GM21737 (cell line): ENCODE measurements at regions not wholly inside any gene's neighbourhood (a gene's known extent, or its start where the extent isn't known, plus 50 kb on each side); places are given as distances from the start of the nearest gene placed in this dataset.
"Not testable (repeated sequence)": the region's sequence is repeated elsewhere in the genome, so short reads cannot be mapped to it uniquely, and the experiment has no call there.

Source experiments
- ATAC-seq: cut with Tn5 transposase; IDR thresholded peaks from one replicate; pipeline ENCODE4 v1.9.1; 2021; ENCODE audit warnings: mild to moderate bottlenecking, moderate library complexity; ENCODE audit not compliant: unreplicated experiment

DNA sequence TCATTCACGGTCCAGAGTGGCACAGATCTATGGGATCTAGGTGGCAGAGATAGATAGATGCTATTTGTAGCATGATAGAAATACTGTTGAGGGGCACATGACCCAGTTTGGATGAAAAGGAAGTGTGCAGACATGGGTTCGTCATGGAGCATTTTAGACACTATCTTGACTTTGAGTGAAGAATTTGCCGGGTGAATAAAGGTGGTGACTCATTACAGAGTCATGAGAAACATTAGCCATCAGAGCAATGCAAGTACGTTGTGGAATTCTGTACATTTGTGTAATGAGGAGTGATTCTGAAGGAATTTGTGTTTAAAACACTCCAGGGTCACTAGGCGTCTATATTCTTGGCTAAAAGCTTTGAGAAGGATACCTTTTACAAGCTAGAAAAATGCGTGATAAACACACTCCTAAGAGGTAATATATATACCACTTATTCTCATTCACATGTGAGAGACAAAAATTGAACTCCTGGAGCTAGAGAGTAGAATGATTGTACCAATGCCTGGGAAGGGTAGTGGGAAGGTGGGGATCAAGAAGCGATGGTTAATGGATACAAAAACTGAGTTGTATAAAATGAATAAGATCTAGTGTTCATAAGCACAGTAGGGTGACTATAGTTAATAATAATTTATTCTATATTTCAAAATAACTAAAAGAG is 593.7 kb upstream of the LUZP2 start:
- ATAC-seq = no peak

DNA sequence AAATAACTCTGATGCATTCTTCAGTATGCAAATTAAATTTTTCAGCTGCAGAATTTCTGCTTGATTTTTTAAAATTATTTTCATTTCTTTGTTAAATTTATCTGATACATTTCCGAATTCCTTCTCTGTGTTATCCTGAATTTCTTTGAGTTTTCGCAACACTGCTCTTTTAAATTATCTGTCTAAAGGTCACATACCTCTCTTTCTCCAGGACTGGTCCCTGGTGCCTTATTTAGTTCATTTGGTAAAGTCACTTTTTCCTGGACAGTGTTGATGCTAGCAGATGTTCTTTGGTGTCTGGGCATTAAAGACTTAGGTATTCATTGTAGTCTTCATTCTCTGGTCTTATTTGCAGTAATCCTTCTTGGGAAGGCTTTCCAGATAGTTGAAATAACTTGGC is 577.4 kb upstream of the LUZP2 start:
- no peak for ATAC-seq

DNA sequence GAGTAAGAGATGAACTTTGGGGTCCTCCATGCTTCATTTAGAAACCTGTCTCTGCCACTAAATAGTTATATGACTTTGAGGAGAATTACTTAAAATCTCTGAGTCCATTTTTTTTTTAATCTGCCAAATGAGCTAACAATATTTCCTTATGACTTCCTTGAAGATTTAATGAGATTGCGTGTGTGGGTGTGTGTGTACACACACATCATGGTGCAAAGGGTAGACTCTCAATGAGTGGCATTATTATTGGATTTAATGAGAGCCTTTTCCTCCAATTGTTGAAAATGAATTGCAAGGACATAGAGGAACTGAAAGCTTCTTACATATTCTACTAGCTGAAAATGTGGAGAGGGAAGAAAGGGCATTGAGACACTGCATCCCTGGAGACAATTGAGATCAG is 573.5 kb upstream of the LUZP2 start:
- no peak for ATAC-seq

GRCh38 chr11:23924226-23924625 is 572.6 kb upstream of the LUZP2 start:
- ATAC-seq = no peak

DNA sequence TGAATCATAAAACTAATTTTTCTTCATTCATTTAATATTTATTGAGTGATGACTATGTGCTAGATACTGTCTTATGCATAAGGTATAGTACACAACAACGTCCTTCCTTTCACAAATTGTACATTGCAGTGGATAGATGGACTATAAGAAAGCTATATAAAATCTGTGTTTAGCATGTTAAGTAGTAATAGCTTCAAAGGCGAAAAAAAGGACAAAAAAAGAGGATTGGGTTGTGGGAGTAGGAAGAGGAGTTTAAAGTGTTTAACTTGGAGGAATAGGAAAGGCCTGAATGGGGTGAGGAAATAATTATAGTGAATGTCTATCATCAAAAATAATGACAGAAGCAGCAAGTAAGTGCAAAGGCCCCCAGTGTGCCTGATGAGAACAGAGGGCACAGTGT is 565.4 kb upstream of the LUZP2 start:
- ATAC-seq = no peak

GRCh38 chr11:23932485-23932898 is 564.4 kb upstream of the LUZP2 start:
- ATAC-seq = no peak

DNA sequence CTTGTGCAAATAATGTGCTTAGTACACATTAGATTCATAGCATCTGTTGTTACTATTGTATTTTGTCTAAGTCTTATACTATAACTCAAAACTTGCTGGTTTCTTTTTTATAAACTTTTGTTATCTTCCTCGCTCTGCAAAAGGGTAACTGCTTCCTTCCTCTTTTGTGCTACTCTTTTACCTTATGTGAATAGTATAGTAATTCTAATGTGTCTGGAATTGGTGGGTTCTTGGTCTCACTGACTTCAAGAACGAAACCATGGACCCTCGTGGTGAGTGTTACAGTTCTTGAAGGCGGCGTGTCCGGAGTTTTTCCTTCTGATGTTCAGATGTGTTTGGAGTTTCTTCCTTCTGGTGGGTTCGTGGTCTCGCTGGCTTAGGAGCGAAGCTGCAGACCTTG is 563.1 kb upstream of the LUZP2 start:
- ATAC-seq = no peak

- ATAC-seq = not testable (repeated sequence)
Observed at GRCh38 chr11:23934671-23935270, 562.1 kb upstream of the LUZP2 start.

GRCh38 chr11:23942117-23942815 is 554.6 kb upstream of the LUZP2 start:
- not testable (repeated sequence) for ATAC-seq

GRCh38 chr11:23944923-23945322 is 551.9 kb upstream of the LUZP2 start:
- ATAC-seq = no peak

- ATAC-seq = no peak
Observed at GRCh38 chr11:23947883-23948282, 549.0 kb upstream of the LUZP2 start.

DNA sequence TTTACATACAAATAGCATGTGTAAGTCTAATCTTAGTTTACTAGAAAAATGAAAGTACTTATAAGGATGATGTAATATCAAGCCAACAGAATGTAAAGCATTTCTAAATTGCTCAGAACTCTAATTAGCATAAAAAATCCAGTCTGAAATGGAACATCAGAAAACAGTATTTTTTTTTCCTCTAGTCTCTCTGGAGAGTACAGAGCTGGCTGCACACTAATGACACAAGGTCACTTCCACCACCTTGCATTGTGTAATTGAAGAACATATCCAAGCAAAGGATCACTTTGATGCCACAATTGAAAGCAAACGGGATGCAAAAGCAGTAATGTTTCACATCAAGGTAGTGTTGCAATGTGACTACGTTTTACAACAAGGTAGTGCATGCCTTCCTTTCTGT is 548.0 kb upstream of the LUZP2 start:
- no peak for ATAC-seq

GRCh38 chr11:23953951-23954710 is 542.7 kb upstream of the LUZP2 start:
- ATAC-seq = no peak

- no peak for ATAC-seq
Observed at GRCh38 chr11:23954730-23955129, 542.1 kb upstream of the LUZP2 start.

GRCh38 chr11:23956586-23956985 is 540.3 kb upstream of the LUZP2 start:
- ATAC-seq = no peak

GRCh38 chr11:23957314-23957713 is 539.5 kb upstream of the LUZP2 start:
- no peak for ATAC-seq

GRCh38 chr11:23959462-23959861 is 537.4 kb upstream of the LUZP2 start:
- ATAC-seq = no peak

GRCh38 chr11:23961503-23962338 is 535.1 kb upstream of the LUZP2 start:
- no peak for ATAC-seq

GRCh38 chr11:23973244-23973643 is 523.6 kb upstream of the LUZP2 start:
- ATAC-seq = no peak

GRCh38 chr11:23974051-23974450 is 522.8 kb upstream of the LUZP2 start:
- ATAC-seq = no peak

DNA sequence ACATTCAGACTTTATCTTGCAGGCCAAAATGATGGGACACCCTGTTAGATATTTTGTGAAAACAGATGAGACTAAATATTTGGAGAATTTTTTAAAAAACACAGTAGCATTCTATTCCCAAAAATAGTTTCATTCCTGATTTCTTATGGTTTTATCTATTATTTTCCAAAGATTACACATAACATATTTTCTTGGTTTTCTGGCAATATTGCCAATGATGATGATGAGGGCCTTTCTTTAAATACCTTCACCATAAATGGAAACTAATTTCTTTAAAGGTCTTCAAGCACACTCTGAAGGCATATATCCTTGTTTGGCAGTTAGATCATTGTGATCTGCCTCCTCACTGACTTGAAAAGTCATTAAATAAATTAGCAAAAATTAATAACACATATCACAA is 522.3 kb upstream of the LUZP2 start:
- ATAC-seq = no peak
